Suprapubic skin (tissue), 4 donors: ENCODE measurements at regions not wholly inside any gene's neighbourhood (a gene's known extent, or its start where the extent isn't known, plus 50 kb on each side); places are given as distances from the start of the nearest gene placed in this dataset.

Experiments
- DNase-seq, 2 donors: peaks; one replicate each; pipeline ENCODE4 v3.0.0-alpha.2; 2019; ENCODE audit warnings: low spot score in 2 of 2
- H3K27ac ChIP-seq: fragments of 200-600 bp; sonication (generic); one replicate; pipeline ENCODE4 v1.5.1; 2019
- H3K27me3 ChIP-seq: fragments of 200-600 bp; sonication (generic); one replicate; pipeline ENCODE4 v1.5.1; 2019
- H3K36me3 ChIP-seq: fragments of 200-600 bp; sonication (generic); one replicate; pipeline ENCODE4 v1.5.1; 2019
- H3K4me1 ChIP-seq: fragments of 200-600 bp; sonication (generic); one replicate; pipeline ENCODE4 v1.5.1; 2019
- H3K4me3 ChIP-seq: fragments of 200-600 bp; sonication (generic); one replicate; pipeline ENCODE4 v1.5.1; 2019; ENCODE audit warnings: mild to moderate bottlenecking
- H3K9me3 ChIP-seq: fragments of 200-600 bp; sonication (generic); one replicate; pipeline ENCODE4 v1.5.1; 2019
- EP300 ChIP-seq: sonication (generic); formaldehyde crosslinking; IDR thresholded peaks from one replicate; pipeline ENCODE4 v1.6.1; 2017; ENCODE audit warnings: antibody characterized with exemption
- POLR2A ChIP-seq, 2 donors: fragments of 450-650 bp; IDR thresholded peaks; one replicate each; pipeline ENCODE4 v1.6.1; 2017; ENCODE audit warnings: antibody characterized with exemption in 2 of 2, mild to moderate bottlenecking in 2 of 2, moderate library complexity in 2 of 2
- POLR2AphosphoS5 ChIP-seq, 3 donors: sonication (generic); formaldehyde crosslinking; IDR thresholded peaks; one replicate each; pipeline ENCODE4 v1.6.1; 2017; ENCODE audit warnings: antibody characterized with exemption in 3 of 3
- WGBS: methylation state at CpG from one replicate; pipeline ENCODE4 v1.1.5; 2018; 5-methylcytosine and 5-hydroxymethylcytosine counted together
- TF ChIP-seq, protein P1 (sequence below), 2 donors: fragments of 200-600 bp in 1 of 2; fragments of 450-650 bp in 1 of 2; sonication (generic) in 1 of 2; IDR thresholded peaks; one replicate each; pipeline ENCODE4 v1.5.1; 2016 to 2019; ENCODE audit warnings: antibody characterized with exemption in 2 of 2, mild to moderate bottlenecking in 1 of 2, moderate library complexity in 1 of 2

DNA sequence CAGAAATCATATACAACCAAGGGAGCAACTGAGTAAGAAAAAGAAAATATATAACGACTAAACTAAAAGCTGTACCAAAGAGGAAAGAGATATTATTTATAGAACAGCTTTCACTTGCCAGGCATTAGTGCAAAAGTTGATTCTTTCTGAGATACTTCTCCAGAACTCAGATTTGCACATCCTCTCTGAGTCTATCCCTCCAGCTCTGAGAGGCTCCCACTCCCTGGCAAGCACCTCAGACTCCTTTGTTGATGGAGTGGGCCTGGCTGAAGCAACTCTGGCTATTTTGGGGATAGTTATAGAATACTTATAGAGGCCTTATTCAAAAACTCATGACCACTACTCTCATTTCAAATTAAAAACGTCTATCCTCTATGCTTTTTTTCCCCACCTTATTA lies 501.6 kb upstream of the TNP1 start:
- TF ChIP-seq POLR2A (IDR thresholded peaks at IDR 0.05) (no peak), EP300 (no peak), POLR2AphosphoS5 (IDR thresholded peaks at IDR 0.05) (no peak)
- TF ChIP-seq, protein P1, sequence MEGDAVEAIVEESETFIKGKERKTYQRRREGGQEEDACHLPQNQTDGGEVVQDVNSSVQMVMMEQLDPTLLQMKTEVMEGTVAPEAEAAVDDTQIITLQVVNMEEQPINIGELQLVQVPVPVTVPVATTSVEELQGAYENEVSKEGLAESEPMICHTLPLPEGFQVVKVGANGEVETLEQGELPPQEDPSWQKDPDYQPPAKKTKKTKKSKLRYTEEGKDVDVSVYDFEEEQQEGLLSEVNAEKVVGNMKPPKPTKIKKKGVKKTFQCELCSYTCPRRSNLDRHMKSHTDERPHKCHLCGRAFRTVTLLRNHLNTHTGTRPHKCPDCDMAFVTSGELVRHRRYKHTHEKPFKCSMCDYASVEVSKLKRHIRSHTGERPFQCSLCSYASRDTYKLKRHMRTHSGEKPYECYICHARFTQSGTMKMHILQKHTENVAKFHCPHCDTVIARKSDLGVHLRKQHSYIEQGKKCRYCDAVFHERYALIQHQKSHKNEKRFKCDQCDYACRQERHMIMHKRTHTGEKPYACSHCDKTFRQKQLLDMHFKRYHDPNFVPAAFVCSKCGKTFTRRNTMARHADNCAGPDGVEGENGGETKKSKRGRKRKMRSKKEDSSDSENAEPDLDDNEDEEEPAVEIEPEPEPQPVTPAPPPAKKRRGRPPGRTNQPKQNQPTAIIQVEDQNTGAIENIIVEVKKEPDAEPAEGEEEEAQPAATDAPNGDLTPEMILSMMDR (IDR thresholded peaks at IDR 0.05) = no peak
- no peak for DNase-seq
- H3K4me1 ChIP-seq = peaks cover 17% of the 10 kb centered on the region
- H3K36me3 ChIP-seq = no peaks in the 10 kb centered on the region
- H3K4me3 ChIP-seq = no peak overlapping the region
- 32% methylated on average over 2 of the region's 2 CpGs for WGBS
- H3K27ac ChIP-seq = peak overlapping the region; percentile 22
- no peaks in the 10 kb centered on the region for H3K9me3 ChIP-seq
- H3K27me3 ChIP-seq = no peaks in the 10 kb centered on the region

DNA sequence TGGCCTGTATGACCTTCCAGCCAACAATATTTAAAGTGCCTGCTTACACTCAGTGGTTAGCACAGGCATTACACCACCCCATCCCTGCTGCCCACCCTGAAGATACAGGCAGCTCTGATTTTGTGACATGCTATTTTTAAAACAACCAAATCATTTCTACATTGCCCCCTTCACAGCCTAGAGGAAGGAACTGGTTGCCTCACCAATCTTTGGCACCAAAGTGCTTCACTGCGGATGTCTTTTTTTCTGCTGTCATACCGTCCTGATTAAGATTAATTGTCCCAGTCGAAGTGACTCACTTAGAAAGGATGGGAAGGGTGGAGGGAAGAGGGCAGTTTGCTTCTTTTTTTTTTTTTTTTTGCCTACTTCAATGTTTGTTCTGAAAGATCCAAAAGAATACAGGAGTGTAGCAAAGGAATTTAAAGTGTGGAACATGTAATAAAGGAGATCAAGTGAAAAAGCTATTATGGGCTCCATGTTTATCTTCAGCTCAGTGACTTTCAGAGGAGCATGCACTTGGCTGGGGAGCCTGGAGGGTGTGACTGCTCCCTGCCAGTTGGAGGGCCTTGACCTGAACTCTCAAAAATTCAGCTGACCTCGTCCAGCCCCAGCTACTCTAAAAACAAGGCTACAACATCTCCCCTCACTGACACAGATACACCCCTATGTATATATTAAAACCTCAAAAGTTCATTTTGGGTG lies 501.1 kb upstream of the TNP1 start:
- Histone ChIP-seq H3K4me3 (no peak overlapping the region), H3K27me3 (no peaks in the 10 kb centered on the region), H3K36me3 (no peaks in the 10 kb centered on the region), H3K27ac (peak overlapping the region; percentile 42), H3K4me1 (peaks cover 17% of the 10 kb centered on the region), H3K9me3 (no peaks in the 10 kb centered on the region)
- WGBS = 5% methylated on average over 4 of the region's 4 CpGs
- peak in 2 of 3 donors; percentile 52 to 79 for TF ChIP-seq POLR2AphosphoS5 (IDR thresholded peaks at IDR 0.05)
- TF ChIP-seq EP300 = no peak
- TF ChIP-seq, protein P1 (IDR thresholded peaks at IDR 0.05) = peak; percentile 13 to 26
- DNase-seq = no peak

DNA sequence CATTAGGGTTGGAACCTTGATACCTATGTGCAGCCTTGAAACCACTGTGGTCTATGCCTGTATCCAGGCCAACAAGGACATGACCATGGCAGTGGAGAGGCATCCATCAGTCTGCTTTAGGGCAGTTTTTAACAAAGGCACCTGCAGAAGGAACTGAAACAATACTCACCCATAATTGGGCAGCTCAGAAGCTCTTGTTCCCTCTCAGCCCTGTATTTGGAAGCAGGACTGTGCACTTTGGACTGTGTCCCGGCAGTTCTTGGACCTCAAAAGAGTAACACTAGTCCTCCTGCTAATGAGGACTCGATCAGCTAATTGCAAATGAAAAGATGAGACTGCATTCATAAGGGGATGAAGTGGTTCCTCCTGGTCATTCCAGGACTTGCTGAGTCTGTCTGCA lies 500.2 kb upstream of the TNP1 start:
- no peak for DNase-seq
- H3K9me3 ChIP-seq = no peaks in the 10 kb centered on the region
- no peaks in the 10 kb centered on the region for H3K27me3 ChIP-seq
- peaks cover 17% of the 10 kb centered on the region for H3K4me1 ChIP-seq
- TF ChIP-seq, protein P1 (IDR thresholded peaks at IDR 0.05) = no peak
- no peak for TF ChIP-seq POLR2A (IDR thresholded peaks at IDR 0.05)
- no peak for TF ChIP-seq EP300
- no peak for TF ChIP-seq POLR2AphosphoS5 (IDR thresholded peaks at IDR 0.05)
- no peaks in the 10 kb centered on the region for H3K36me3 ChIP-seq
- peak overlapping the region; percentile 42 for H3K27ac ChIP-seq
- 57% methylated on average over 2 of the region's 2 CpGs for whole genome bisulfite sequencing
- H3K4me3 ChIP-seq = no peak overlapping the region

DNA sequence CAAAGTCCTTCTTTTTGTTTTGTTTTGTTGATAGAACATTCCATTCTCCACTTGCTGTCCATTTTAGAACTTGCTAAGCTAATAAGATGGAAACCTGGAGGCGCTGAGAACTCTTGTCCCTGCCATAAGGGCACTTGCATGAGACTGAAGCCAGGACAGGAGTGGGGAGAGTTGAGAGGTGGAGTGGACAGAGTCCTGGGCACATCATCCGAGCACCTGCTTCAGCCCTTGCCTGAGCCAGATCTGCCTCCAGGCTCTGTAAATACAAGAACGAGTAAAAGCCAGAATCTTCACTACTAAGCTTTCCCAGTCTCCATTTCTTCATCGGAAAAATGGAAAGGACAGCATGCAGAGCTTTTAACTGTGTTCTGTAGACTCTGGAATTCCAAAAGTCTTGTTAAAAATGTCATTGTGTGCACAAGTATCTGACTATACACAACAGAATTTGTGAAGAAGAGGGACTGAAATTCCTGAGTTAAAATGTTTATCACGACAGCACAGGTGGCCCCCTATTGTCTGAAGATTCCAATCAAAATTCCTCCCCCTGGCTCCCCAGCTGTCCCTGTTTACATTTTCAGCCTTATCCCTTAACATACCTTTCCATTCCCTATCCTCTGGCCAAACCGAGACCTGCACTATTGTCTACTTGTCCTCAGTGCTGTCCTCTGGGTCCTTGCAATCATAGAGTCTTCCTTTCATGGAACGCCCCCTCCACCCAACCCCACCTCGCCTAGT lies 498.2 kb upstream of the TNP1 start:
- Histone ChIP-seq H3K4me1 (peaks cover 17% of the 10 kb centered on the region), H3K36me3 (no peaks in the 10 kb centered on the region), H3K9me3 (no peaks in the 10 kb centered on the region), H3K27me3 (no peaks in the 10 kb centered on the region), H3K27ac (no peak overlapping the region), H3K4me3 (no peak overlapping the region)
- 90% methylated on average over 8 of the region's 8 CpGs for WGBS
- TF ChIP-seq POLR2A (IDR thresholded peaks at IDR 0.05) (no peak), POLR2AphosphoS5 (IDR thresholded peaks at IDR 0.05) (no peak), EP300 (no peak)
- TF ChIP-seq, protein P1 (IDR thresholded peaks at IDR 0.05) = no peak
- no peak for DNase-seq

DNA sequence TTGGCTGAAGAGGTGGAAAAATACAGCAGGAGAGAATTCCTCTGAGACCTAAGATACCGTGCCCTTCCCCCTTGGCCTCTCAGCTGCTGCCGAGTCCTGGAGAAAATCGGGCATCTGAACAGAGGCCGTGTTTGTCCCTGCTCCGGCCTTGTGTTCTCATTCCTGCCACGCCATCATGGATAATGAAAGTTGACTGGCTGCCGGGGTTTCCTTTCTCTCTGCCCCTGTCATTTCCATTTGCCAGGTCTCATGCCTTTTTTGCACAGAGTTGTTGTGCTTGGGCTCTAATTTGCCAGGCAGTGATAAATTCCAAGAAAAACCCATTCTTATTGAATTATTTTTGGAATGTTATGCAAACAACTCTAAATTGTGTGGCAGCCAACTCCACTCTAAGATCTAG lies 496.9 kb upstream of the TNP1 start:
- DNase-seq = no peak
- no peaks in the 10 kb centered on the region for H3K9me3 ChIP-seq
- H3K4me3 ChIP-seq = no peak overlapping the region
- H3K36me3 ChIP-seq = no peaks in the 10 kb centered on the region
- H3K27ac ChIP-seq = no peak overlapping the region
- H3K4me1 ChIP-seq = peaks cover 17% of the 10 kb centered on the region
- WGBS = 39% methylated on average over 7 of the region's 7 CpGs
- H3K27me3 ChIP-seq = no peaks in the 10 kb centered on the region
- no peak for TF ChIP-seq EP300
